NCI-H526 treated with DMSO at 0.1 percent for 48 hours (cell line): ENCODE measurements at regions not wholly inside any gene's neighbourhood (a gene's known extent, or its start where the extent isn't known, plus 50 kb on each side); places are given as distances from the start of the nearest gene placed in this dataset.

ENCODE experiments used
- DNase-seq: peaks from one replicate; lab custom pipeline; 2025; lab: John Stamatoyannopoulos, UW

- DNase-seq = no peak
Measured at GRCh38 chr1:29648026-29648425, 411.7 kb downstream of the PTPRU start.

GRCh38 chr1:29647581-29647980 is 411.3 kb downstream of the PTPRU start:
- no peak for DNase-seq

- DNase-seq = no peak
Measured at GRCh38 chr1:29646161-29646775, 409.9 kb downstream of the PTPRU start.

GRCh38 chr1:29645586-29645985 is 409.3 kb downstream of the PTPRU start:
- DNase-seq = no peak

- no peak for DNase-seq
Measured at GRCh38 chr1:29644812-29645211, 408.5 kb downstream of the PTPRU start.

- no peak for DNase-seq
Measured at GRCh38 chr1:29643838-29644440, 407.6 kb downstream of the PTPRU start.

GRCh38 chr1:29643281-29643680 is 407.0 kb downstream of the PTPRU start:
- no peak for DNase-seq

- no peak for DNase-seq
Measured at GRCh38 chr1:29642519-29642918, 406.2 kb downstream of the PTPRU start.

GRCh38 chr1:29641921-29642320 is 405.6 kb downstream of the PTPRU start:
- DNase-seq = no peak

- DNase-seq = no peak
Measured at GRCh38 chr1:29640428-29640785, 404.1 kb downstream of the PTPRU start.

GRCh38 chr1:29639741-29640427 is 403.6 kb downstream of the PTPRU start:
- no peak for DNase-seq

GRCh38 chr1:29639156-29639736 is 402.9 kb downstream of the PTPRU start:
- DNase-seq = no peak

GRCh38 chr1:29638281-29638680 is 402.0 kb downstream of the PTPRU start:
- no peak for DNase-seq

- no peak for DNase-seq
Measured at GRCh38 chr1:29636936-29637335, 400.6 kb downstream of the PTPRU start.

- DNase-seq = no peak
Measured at GRCh38 chr1:29635501-29636263, 399.4 kb downstream of the PTPRU start.

GRCh38 chr1:29634746-29635335 is 398.5 kb downstream of the PTPRU start:
- DNase-seq = no peak

- DNase-seq = no peak
Measured at GRCh38 chr1:29634324-29634723, 398.0 kb downstream of the PTPRU start.

- no peak for DNase-seq
Measured at GRCh38 chr1:29633771-29634170, 397.4 kb downstream of the PTPRU start.

GRCh38 chr1:29632806-29633615 is 396.7 kb downstream of the PTPRU start:
- no peak for DNase-seq

- DNase-seq = no peak
Measured at GRCh38 chr1:29631836-29632805, 395.8 kb downstream of the PTPRU start.
